ENCODE measurements at regions not wholly inside any gene's neighbourhood (a gene's known extent, or its start where the extent isn't known, plus 50 kb on each side); places are given as distances from the start of the nearest gene placed in this dataset.

DNA sequence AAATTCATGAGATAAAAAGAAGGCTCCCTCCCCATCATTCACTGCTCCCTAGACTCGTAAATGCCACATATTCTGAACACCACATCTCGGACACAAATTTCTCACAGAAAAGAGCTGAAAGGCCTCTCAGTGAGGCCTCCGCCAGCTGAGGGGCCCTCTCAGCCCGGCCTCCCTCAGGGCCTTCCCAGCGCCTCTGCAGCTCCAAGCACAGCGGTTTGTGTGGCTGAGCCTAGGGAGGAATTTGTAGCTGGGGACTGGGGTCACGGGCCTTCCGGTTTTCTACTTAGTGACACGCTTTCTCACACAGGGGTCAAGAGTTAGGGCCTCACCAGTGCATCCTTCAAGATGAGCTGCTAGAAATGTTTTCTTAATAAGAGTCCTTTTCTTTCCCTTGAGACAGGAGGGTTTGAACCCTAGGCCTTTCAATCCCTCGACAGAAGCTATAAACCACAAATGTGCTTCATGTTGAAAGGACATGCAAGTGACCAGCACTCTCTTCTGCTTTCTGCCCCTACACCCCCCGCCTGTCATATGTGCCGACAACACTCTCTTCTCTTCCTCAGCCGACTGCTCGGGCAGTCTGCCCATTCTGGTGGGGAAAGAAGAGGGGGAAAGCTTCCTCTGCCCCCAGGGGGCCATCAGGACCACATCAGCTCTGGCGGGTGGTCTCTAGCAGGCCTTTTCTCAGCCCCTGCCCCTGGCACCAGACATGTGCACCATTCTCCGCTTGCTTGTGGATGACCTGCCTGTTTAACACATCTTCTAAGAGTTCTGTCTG, 104.9 kb downstream of the CHIC2 start:
- TF ChIP-seq, protein P1, sequence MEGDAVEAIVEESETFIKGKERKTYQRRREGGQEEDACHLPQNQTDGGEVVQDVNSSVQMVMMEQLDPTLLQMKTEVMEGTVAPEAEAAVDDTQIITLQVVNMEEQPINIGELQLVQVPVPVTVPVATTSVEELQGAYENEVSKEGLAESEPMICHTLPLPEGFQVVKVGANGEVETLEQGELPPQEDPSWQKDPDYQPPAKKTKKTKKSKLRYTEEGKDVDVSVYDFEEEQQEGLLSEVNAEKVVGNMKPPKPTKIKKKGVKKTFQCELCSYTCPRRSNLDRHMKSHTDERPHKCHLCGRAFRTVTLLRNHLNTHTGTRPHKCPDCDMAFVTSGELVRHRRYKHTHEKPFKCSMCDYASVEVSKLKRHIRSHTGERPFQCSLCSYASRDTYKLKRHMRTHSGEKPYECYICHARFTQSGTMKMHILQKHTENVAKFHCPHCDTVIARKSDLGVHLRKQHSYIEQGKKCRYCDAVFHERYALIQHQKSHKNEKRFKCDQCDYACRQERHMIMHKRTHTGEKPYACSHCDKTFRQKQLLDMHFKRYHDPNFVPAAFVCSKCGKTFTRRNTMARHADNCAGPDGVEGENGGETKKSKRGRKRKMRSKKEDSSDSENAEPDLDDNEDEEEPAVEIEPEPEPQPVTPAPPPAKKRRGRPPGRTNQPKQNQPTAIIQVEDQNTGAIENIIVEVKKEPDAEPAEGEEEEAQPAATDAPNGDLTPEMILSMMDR (IDR thresholded peaks at IDR 0.05; ENCODE audit: unreplicated experiment in 3 of 3), result no peak
- H3K4me1 Mint-ChIP-seq, result peaks cover 35% of the 10 kb centered on the region
- no peaks in the 10 kb centered on the region for H3K36me3 Mint-ChIP-seq (ENCODE audit: low read depth)
- peaks cover 6% of the 10 kb centered on the region for H3K27me3 Mint-ChIP-seq (ENCODE audit: low read depth)
- H3K27ac Mint-ChIP-seq, result peak overlapping the region in 2 of 3 experiments; percentile 12 to 46
- H3K9me3 Mint-ChIP-seq, result no peaks in the 10 kb centered on the region
- no peak overlapping the region for H3K4me3 Mint-ChIP-seq

DNA sequence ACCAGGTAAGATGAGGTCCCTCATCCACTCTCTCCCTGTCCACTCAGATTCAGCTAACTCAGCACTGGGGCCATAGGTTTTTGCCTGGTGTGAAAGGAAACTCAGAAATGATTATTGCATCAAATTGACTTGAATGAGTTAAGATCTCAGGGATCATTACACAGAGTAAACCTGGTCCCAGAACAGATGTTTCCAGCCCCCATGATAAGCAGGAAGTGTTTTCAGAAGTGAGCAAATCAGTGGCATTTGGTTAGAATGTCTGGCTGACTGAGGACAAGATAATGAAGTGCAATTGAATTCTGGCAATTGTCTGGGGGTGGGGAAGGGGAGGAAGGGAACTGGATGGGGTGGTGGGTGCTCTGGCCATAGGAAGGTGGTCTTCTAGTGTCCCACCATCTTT, 108.0 kb downstream of the CHIC2 start:
- no peaks in the 10 kb centered on the region for H3K36me3 Mint-ChIP-seq (ENCODE audit: low read depth)
- TF ChIP-seq, protein P1 (IDR thresholded peaks at IDR 0.05; ENCODE audit: unreplicated experiment in 3 of 3), result no peak
- H3K9me3 Mint-ChIP-seq, result no peaks in the 10 kb centered on the region
- peaks cover 6% of the 10 kb centered on the region for H3K27me3 Mint-ChIP-seq (ENCODE audit: low read depth)
- H3K4me1 Mint-ChIP-seq, result peaks cover 12% of the 10 kb centered on the region
- no peak overlapping the region for H3K4me3 Mint-ChIP-seq
- H3K27ac Mint-ChIP-seq, result no peak overlapping the region

DNA sequence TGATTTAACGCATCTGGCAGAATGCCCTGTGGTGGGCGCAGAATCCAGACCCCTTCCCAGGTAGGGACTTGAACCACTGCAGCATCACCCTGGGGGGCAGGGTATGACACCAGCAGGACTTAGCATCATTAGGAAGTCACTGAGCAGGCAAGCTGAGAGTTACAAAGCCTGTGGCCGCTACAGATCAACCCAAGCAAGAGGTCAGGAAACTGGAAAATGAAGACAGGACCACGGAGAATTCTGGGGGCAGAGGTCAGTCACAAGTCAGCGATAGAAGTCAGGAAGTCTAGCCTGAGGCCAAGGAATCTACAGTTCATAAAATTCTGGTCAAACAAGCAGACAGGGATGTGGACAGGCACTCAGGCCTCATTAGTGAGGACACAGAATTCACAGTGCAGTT, 108.4 kb downstream of the CHIC2 start:
- Mint-ChIP-seq H3K27me3 (ENCODE audit: low read depth) (peaks cover 6% of the 10 kb centered on the region), H3K36me3 (ENCODE audit: low read depth) (no peaks in the 10 kb centered on the region), H3K4me3 (no peak overlapping the region), H3K9me3 (no peaks in the 10 kb centered on the region), H3K27ac (no peak overlapping the region), H3K4me1 (peaks cover 11% of the 10 kb centered on the region)
- TF ChIP-seq, protein P1 (IDR thresholded peaks at IDR 0.05; ENCODE audit: unreplicated experiment in 3 of 3), result no peak

DNA sequence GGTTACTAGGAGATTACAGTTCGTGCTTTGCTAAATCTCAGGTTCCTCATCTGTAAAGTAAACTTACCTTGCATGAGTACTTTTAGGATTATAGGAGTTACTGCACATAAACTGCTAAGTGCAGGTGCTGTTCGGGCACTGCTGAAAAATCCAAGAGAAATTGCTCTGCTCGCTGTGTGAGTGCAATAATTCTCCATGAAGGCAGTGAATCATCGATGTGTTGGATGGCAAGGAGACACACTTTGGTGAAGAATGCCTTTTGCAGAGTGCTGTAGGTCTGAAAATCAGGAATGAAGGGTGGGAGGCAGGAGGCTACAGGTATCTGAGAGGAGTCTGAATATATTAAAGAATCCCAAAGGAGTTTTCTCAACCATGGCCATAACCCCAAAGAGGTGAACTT, 113.0 kb downstream of the CHIC2 start:
- H3K4me1 Mint-ChIP-seq, result peaks cover 5% of the 10 kb centered on the region
- TF ChIP-seq, protein P1 (IDR thresholded peaks at IDR 0.05; ENCODE audit: unreplicated experiment in 3 of 3), result no peak
- no peak overlapping the region for H3K27ac Mint-ChIP-seq
- H3K9me3 Mint-ChIP-seq, result peaks cover 3% of the 10 kb centered on the region
- H3K27me3 Mint-ChIP-seq (ENCODE audit: low read depth), result no peaks in the 10 kb centered on the region
- H3K36me3 Mint-ChIP-seq (ENCODE audit: low read depth), result no peaks in the 10 kb centered on the region
- no peak overlapping the region for H3K4me3 Mint-ChIP-seq

DNA sequence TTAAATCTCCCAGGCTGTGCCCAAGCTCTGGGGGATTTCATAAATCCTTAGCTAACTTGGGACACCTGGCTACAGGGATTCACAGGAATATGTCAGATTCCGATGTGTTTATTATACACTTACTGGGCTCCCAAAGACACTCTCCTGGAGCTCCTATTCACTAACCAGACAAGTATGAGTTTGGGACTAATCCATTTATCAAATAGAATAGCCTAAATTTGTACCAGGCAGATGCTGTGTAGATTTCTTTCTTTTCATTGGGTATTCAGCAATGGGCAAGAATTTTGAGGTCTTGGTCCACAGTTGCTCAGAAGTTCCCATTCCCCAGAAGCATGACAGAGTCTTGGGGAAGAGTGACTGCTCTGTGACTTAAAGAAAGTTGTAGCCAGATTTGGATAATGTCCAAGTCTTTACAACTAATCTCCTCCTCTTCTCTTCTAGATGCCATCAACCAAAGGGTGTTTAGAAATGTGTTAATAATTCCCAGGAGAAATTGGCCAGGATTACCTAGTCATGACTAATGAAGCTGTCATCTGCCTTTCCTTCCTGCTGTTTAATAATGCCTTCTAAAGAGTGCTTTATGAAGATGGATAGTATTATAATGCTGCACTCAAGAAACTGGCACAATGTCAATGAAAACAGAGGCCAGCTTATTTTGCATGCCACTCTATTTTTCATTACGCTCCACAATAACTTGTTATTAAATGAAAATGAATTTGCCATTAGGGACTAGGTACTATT, 120.9 kb downstream of the CHIC2 start:
- Mint-ChIP-seq H3K9me3 (peaks cover 23% of the 10 kb centered on the region), H3K27me3 (ENCODE audit: low read depth) (peaks cover 14% of the 10 kb centered on the region), H3K4me3 (no peak overlapping the region), H3K4me1 (peaks cover 7% of the 10 kb centered on the region), H3K36me3 (ENCODE audit: low read depth) (peaks cover 7% of the 10 kb centered on the region), H3K27ac (peak overlapping the region in 2 of 3 experiments; percentile 16 to 44)
- TF ChIP-seq, protein P1 (IDR thresholded peaks at IDR 0.05; ENCODE audit: unreplicated experiment in 3 of 3), result no peak
